ENCODE measurements at regions not wholly inside any gene's neighbourhood (a gene's known extent, or its start where the extent isn't known, plus 50 kb on each side); places are given as distances from the start of the nearest gene placed in this dataset.

- WGBS, 2 donors, result 48 to 58% methylated on average over 12 of the region's 12 CpGs
- H3K27ac ChIP-seq, result no peak overlapping the region
- H3K4me3 ChIP-seq, result no peak overlapping the region
- no peak for DNase-seq
- H3K36me3 ChIP-seq, result no peaks in the 10 kb centered on the region
- intact Hi-C loops (cut with DNase I), result no loop called here
- H3K27me3 ChIP-seq, result peaks cover 0 to 11% (median 0%) of the 10 kb centered on the region in 4 donors
- no peaks in the 10 kb centered on the region for H3K9me3 ChIP-seq
- peaks cover 0 to 5% (median 0%) of the 10 kb centered on the region in 3 donors for H3K4me1 ChIP-seq
- TF ChIP-seq CTCF (IDR thresholded peaks at IDR 0.05) (no peak), POLR2A (IDR thresholded peaks at IDR 0.05) (no peak)
These were observed 247.5 kb upstream of the GMDS start for GRCh38 chr6:2492686-2493523.

GRCh38 chr6:2491137-2491536 lies 245.7 kb upstream of the GMDS start:
- H3K4me3 ChIP-seq, result no peak overlapping the region
- 94 to 98% methylated on average over 14 of the region's 14 CpGs for WGBS, 2 donors
- H3K27me3 ChIP-seq, result peaks cover 0 to under 1% (median 0%) of the 10 kb centered on the region in 4 donors
- intact Hi-C loops (cut with DNase I), result no loop called here
- no peak for DNase-seq
- H3K36me3 ChIP-seq, result no peaks in the 10 kb centered on the region
- no peaks in the 10 kb centered on the region for H3K9me3 ChIP-seq
- no peak for TF ChIP-seq CTCF (IDR thresholded peaks at IDR 0.05)
- no peak for TF ChIP-seq POLR2A (IDR thresholded peaks at IDR 0.05)
- no peak overlapping the region for H3K27ac ChIP-seq
- H3K4me1 ChIP-seq, result peaks cover 0 to 5% (median 0%) of the 10 kb centered on the region in 3 donors

GRCh38 chr6:2488578-2488977 lies 243.2 kb upstream of the GMDS start:
- Histone ChIP-seq H3K36me3 (no peaks in the 10 kb centered on the region), H3K4me1 (peaks cover 0 to 5% (median 0%) of the 10 kb centered on the region in 3 donors), H3K4me3 (no peak overlapping the region), H3K27me3 (no peaks in the 10 kb centered on the region), H3K9me3 (peaks cover 0 to 8% (median 0%) of the 10 kb centered on the region in 3 donors), H3K27ac (no peak overlapping the region)
- DNase-seq, result no peak
- TF ChIP-seq POLR2A (IDR thresholded peaks at IDR 0.05) (no peak), CTCF (IDR thresholded peaks at IDR 0.05) (no peak)
- intact Hi-C loops (cut with DNase I), result no loop called here
- 86 to 87% methylated on average over 6 of the region's 6 CpGs for WGBS, 2 donors

GRCh38 chr6:2485116-2485515 lies 239.7 kb upstream of the GMDS start:
- intact Hi-C loops (cut with DNase I), result no loop called here
- H3K27ac ChIP-seq, result no peak overlapping the region
- no peaks in the 10 kb centered on the region for H3K4me1 ChIP-seq
- peaks cover 0 to 17% (median 5%) of the 10 kb centered on the region in 3 donors for H3K9me3 ChIP-seq
- DNase-seq, result no peak
- H3K27me3 ChIP-seq, result no peaks in the 10 kb centered on the region
- no peaks in the 10 kb centered on the region for H3K36me3 ChIP-seq
- H3K4me3 ChIP-seq, result no peak overlapping the region
- 46 to 47% methylated on average over 7 of the region's 7 CpGs for WGBS, 2 donors
- TF ChIP-seq CTCF (IDR thresholded peaks at IDR 0.05) (no peak), POLR2A (IDR thresholded peaks at IDR 0.05) (no peak)

- TF ChIP-seq CTCF (IDR thresholded peaks at IDR 0.05) (no peak), POLR2A (IDR thresholded peaks at IDR 0.05) (no peak)
- H3K4me3 ChIP-seq, result no peak overlapping the region
- H3K9me3 ChIP-seq, result peaks cover 0 to 17% (median 5%) of the 10 kb centered on the region in 3 donors
- peaks cover 0 to 3% (median 0%) of the 10 kb centered on the region in 3 donors for H3K4me1 ChIP-seq
- WGBS, 2 donors, result 89 to 91% methylated on average over 1 to 2 of the region's 2 CpGs
- H3K27me3 ChIP-seq, result no peaks in the 10 kb centered on the region
- intact Hi-C loops (cut with DNase I), result no loop called here
- no peaks in the 10 kb centered on the region for H3K36me3 ChIP-seq
- H3K27ac ChIP-seq, result no peak overlapping the region
- DNase-seq, result no peak
These were observed 237.4 kb upstream of the GMDS start for GRCh38 chr6:2482773-2483172.
